Sciatic nerve (tissue), 2 donors: ENCODE measurements at regions not wholly inside any gene's neighbourhood (a gene's known extent, or its start where the extent isn't known, plus 50 kb on each side); places are given as distances from the start of the nearest gene placed in this dataset.

Source experiments
- ATAC-seq: fragments of 200-7000 bp; cut with Tn5 transposase; one replicate; pipeline ENCODE4 v1.9.1; 2020; ENCODE audit warnings: mild to moderate bottlenecking, moderate library complexity
- DNase-seq: peaks from one replicate; pipeline ENCODE4 v3.0.0-alpha.2; 2020; ENCODE audit warnings: low spot score
- intact Hi-C: fragments of 100-400 bp; cut with DNase I; formaldehyde crosslinking; loops from one replicate; pipeline ENCODE4 v1.14.2; 2022
- donor health status: DM: no; HTN: no; CAD: no.
- donor health status: DM: no; HTN: no; CAD: no.

DNA sequence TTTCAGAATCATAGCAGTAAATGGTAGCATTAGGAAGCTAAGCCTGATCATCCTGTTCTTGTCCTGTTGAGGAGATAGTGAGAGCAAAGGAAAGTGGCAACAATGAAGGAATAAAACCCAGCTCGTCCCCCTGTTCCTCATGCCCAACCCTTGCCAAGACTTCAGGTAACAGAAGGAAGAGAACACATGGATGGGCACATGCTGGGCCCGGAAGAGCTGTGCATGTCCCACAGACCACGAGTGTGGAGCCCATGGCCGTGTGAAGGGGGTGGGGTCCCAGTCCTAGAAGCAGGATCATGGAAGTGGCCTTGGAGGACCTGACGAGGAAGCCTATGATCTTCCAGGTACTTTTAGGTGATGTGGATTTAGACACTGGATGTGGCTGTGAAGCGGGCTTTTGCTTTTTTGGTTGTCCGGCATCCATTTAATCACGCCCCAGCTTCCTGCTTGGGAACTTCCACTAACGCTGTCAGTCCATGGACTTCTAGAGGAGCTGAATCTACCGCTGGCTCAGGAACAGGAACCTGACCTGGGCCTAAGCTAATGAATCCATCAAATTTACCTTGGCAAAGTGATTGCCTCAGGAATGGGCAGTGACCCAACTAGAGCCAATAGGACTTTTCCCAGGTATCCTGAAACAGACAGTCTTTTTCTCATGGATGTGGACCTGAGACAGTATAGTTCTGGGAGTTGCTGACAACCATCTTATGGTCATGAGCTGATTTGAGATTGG is 79.3 kb upstream of the ARMC2 start:
- intact Hi-C loops: loop anchor here (2.0 kb wide), 1 partner anchor 76 kb away; no protein-coding TSS in a partner anchor
- ATAC-seq (no peak), DNase-seq (no peak)

DNA sequence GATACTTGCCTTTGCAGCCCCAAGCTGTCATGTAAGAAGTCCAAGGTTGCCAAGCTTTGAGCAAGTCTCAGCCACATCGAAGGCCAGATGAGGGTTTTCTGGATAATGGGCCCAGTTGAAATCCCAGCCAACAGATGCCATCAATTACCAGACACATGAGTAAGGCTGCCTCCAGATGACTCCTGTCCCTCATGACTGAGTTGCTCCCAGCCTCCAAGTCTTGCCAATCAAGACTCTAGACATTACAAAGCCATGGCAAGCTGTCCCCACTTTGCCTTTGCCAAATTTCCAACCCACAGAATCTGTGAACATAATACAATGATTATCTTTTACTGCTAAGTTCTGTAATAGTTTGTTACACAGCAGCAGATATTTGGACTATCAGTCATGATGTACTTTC is 76.8 kb upstream of the ARMC2 start:
- intact Hi-C loops: no loop called here
- DNase-seq: no peak
- ATAC-seq: no peak

DNA sequence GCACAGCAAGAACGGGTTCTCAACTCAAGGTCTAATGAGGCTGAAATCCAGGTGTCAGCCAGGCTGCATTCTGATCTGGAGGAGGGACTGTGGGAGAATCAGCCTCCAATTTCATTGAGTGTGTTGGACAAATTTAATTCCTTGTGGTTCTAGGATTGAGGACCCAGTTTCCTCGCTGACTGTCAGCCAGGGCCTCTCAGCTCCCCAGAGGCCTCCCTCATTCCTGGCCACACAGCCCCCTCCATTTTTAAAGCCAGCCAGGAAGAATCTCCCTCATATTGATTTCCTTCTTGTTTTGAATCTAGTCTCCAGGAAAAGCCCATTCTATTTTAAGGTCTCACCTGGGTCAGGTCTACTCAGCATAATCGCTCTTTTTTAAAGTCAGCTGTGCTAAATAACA is 73.7 kb upstream of the ARMC2 start:
- intact Hi-C loops: no loop called here
- DNase-seq: no peak
- no peak for ATAC-seq

DNA sequence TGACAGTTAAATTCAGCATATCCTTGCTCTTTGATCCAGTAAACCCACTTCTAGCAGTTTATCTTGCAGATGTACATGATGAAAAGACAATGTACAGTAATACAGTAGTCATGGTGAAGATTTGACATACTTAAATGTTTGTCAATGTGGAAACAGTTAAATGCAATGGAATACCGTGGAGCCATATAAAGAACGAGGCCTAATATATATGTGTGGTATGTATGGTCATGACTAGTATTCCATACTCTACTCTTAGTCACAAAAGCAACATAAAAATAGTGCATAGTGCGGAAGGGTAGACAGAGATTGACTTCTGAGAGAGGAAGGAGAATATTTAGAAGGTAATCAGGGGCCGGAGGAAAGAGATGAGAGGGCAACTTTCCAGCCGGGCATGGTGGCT is 70.7 kb upstream of the ARMC2 start:
- DNase-seq (no peak), ATAC-seq (no peak)
- intact Hi-C loops: no loop called here

DNA sequence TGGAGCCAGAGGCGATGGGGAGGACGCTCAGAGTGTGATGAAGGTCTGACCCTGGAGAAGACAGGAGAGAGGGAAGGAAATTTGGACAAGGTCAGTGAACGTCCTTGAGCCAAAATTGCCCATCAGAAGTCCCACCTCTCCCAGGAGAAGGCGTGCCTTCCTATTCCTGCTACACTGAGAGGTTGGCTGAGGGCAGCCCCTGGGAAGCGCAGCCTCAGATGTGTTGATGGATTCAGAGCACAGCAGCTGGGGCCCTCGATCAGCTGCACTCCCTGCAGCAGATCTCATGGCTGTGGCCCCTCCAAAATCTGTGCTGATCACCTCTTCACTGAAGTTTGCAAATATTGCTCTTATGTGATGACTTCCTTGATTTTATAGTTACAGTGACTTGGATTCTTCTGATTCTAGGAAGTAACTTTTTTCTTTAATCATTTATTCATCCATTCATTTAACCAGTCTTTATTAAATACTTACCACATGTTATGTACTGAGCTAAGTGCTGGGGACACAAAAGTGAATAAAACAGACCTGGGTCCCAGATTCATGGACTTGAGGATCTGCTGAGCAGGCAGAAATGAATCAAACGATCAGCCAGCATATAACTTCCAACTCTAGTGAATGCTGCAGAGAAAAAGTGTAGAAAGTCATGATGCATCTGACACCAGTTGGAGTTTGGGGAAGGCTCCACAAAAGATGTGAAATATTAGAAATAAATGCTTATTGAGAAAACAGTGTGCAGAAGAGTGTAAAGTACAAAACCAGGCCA is 69.6 kb upstream of the ARMC2 start:
- intact Hi-C loops: no loop called here
- ATAC-seq (no peak), DNase-seq (no peak)

DNA sequence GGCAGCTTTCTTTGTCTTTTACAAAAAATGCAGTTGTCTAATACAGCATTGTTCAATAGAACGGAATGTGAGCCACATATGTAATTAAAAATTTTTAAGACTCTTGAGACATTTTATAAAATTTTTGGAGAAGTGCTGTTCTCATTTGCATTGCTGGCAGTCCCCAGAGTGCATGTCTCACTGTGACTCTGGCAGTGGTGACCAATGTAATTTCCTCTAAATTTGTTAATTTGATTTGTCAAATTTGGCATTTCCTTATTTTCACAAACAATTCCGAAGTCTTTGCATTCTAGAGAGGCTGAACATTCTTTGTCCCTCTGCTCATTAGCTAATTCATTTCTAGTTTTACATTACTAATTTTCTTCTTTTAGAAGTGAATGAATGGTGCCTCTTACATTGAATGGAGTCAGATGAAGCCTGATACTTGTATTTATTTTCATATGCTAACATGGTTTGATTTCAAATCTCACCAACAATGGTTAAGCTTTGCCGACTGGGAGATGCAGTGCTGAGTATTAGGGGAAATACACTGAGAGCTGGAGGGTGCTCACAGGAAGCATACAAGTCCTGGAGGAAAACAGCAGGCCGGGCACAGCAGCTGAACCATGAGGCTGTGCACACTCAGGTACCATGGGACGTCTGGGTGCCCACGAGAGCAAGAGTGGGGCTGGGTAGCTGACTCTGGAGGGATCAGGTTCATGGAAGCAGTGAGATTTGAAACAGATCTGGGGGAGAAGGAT is 68.5 kb upstream of the ARMC2 start:
- ATAC-seq: no peak
- intact Hi-C loops: loop anchor here (5.0 kb wide), 1 partner anchor 227 kb away; no protein-coding TSS in a partner anchor
- DNase-seq: no peak

DNA sequence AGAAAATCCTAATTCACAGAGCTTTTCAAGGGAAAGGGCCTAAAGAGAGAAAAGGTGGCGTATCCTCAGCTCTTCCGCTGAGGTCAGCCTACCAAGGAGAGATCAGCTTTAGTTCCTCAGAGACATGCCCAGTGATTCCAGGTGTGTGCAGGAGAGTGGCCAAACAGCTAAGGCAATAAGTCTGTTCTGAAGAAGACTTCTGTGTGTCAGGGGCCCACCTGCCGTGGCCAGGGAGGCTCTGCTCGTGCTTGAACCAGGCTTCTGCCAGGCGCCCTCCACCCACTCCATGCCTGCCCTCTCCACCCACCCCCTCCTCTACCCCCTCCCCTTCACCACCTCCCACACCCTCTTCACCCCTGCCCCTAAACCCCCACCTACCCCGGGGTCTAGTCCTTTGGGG is 67.4 kb upstream of the ARMC2 start:
- no peak for DNase-seq
- intact Hi-C loops: loop anchor here (5.0 kb wide), 1 partner anchor 228 kb away; no protein-coding TSS in a partner anchor
- ATAC-seq: peak; percentile 4

DNA sequence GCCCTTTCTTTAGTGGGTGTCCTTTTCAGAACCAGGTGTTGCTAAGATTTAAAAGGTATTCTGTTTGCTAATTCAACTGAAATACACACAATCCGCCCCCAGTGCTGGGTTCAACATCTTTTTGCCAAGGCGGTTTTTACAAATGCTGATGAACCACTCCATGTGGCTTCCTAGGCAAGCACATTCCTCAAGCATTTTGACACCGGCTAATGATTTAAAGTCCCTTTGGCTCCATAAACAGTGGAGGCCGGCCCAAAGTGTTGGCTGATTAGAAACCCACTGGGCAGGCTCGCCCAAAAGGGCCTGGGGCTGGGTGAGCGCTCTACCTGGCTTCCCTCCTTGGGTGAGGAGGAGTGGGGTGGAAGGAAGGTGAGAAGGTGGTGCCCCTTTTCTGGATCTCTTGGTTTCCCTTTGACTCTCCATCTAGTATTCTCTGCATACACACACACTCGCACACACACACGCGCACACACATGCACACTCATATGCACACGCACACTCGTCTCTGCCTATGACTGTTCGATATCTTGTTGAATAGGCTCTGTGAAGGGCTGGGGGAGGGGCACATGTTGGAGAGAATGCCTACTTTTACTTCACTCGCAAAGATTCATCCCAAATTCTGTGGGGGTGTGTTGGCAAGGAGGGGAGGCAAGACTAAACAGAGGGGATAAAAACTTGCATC is 66.7 kb upstream of the ARMC2 start:
- peak; percentile 62 for ATAC-seq
- no peak for DNase-seq
- intact Hi-C loops: loop anchor here (5.0 kb wide), 1 partner anchor 229 kb away; no protein-coding TSS in a partner anchor

DNA sequence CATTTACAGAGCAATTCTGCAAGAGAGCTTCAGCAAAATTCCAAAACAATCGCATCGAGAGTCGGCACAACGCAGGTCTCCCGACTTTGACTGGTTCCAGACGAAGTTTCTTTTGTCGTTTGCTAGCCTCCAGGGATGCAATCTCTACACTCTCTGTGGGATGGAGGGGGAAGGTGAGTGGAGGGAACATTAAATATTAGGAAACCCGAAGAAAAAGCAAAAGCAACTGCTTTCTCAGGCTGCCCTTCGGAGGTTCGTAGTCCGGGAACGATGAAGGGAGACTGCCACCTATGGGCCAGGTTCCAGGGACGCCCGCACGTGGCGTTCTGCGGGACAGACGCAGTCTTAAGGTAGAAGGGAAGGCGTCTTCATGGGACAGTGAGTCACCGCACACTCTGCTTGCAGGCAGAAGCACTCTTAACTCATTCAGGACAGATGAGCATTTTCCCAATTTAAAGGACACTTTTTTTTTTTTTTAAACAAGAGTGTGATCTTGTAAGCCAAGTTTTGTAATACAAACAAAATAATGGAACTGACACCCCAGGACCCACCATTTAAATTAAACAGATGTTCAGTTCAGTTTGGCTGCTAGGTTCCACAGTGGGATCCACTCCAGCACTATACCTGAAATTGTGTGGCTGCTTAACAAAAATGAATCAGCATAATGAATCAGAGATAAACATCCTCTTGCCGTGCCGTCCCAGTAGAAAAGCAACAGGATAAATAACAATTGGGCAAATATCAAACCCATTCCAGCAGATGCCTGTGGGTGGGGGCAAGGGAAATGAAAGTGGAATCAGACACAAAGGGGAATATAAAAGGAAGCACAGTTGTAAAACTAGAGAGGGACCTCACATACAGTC is 65.8 kb upstream of the ARMC2 start:
- intact Hi-C loops: loop anchor here (5.0 kb wide), 1 partner anchor 230 kb away; no protein-coding TSS in a partner anchor
- ATAC-seq (peak; percentile 94), DNase-seq (peak; percentile 91)

DNA sequence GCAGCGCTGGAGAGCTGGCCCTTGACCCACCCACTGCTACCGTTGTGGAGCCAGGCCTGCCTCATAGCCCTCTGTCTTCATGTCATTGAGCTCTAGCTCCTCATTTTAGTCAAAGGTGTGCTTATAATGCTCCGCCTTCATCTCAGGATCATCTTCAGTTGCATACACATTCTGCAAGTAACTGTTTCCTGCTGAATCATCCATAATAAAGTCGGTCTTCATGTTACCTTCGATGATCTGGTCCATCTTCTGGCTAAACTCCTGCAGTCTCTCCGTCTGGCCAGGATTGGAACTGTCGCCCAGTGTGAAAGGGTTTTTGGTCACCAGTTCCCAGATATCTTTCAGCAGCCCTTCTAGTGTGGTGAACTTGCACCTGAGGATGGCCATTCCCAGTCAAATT is 62.6 kb upstream of the ARMC2 start:
- intact Hi-C loops: no loop called here
- ATAC-seq (no peak), DNase-seq (no peak)

DNA sequence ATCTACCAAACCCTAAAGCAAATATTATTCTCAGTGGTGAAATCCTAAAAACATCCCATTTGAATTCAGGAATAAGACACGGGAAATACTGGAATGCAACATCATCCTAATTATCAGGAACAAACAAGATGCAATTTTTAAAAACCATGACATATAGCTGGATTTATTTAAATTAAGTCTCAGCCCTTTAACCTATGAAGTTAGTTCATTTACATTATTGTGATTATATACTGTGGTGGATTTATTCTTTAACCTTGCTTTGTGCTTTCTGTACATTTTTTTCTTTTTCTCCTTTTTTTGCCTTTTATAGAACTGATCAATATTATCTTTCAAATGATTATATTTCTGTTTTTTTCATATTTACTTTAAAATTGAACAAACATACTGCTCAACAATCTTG is 59.8 kb upstream of the ARMC2 start:
- DNase-seq: no peak
- intact Hi-C loops: no loop called here
- ATAC-seq: no peak

DNA sequence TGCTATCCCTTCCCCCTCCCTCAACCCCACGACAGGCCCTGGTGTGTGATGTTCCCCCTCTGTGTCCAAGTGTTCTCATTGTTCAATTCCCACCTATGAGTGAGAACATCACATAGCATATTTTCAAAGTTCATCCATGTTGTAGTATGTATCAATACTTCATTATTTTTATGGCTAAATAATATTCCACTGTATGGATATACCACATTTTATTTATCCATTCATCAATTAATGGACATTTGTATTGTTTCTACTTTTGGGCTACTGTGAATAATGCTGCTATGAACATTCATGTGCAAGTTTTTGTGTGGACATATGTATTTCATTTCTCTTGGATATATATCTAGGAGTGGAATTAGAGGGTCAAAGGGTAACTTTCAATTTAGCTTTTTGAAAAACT is 58.7 kb upstream of the ARMC2 start:
- intact Hi-C loops: no loop called here
- no peak for DNase-seq
- ATAC-seq: no peak

DNA sequence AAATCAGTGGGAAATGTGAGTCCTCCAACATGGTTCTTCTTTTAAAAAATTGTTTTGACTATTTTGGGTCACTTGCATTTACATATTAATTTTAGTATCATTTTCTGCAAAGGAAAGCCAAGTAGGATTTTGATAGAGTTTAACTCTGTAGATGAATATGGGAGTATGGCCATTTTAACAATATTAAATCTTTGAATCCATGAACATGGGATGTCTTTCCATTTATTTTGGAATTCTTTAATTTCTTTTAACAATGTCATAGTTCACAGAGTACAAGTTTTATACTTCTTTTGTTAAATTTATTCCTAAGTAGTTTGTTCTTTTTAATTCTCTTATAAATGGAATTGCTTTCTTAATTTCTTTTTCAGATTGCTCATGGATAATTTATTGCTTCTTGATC is 56.5 kb upstream of the ARMC2 start:
- ATAC-seq (no peak), DNase-seq (no peak)
- intact Hi-C loops: no loop called here

DNA sequence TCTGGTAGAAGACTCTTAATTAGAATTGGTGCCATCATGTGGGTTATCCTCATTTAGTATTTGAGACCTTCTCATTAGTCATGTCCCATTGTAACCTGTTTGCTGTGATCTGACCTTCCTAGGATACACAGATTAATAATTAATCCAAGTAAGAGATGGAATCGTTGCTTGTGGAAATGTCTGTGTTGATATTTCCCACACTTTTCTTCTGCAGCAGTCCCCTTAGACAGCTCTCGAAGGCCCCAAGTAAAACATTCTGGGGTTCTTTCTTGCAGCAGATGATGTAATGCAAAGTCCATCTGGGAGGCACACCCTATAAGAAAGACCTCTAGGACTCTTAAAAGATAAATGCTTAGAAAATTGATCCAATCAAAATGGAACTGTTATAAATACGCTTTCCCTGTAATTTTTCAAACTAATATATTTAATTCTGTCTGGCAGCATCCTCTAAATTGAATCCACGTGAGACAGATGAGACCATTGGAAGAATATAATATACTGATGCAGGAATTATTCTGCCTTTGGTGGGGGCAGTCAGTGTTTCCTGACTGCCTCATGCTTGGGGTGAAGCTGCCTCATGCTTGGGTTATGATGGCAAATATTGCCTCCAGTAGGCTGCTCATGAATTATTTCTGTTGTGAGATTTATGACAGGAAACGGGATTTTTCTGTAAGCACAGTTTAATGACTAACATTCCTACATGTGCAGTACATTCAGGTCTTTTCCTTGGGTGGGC is 54.5 kb upstream of the ARMC2 start:
- ATAC-seq: no peak
- DNase-seq: no peak
- intact Hi-C loops: no loop called here

DNA sequence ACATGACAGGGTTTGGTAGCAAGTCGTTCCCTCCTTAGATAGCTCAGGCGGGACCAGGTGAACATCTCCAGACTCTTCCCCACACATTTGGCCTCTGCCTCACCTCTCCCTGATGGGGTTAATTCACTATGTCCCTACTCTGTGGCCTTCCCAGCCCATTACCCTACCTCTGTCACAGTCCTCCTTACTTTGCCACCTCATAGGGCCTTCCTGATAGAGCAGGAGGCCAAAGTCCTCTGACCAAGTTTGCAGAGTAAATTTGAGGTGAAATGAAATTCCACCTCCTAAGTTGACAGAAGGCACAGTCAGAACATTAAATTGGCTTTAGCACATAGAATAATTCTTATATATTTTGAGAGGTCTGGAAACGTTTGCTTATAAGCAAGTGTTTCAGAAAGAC is 53.1 kb upstream of the ARMC2 start:
- intact Hi-C loops: no loop called here
- ATAC-seq (no peak), DNase-seq (no peak)

DNA sequence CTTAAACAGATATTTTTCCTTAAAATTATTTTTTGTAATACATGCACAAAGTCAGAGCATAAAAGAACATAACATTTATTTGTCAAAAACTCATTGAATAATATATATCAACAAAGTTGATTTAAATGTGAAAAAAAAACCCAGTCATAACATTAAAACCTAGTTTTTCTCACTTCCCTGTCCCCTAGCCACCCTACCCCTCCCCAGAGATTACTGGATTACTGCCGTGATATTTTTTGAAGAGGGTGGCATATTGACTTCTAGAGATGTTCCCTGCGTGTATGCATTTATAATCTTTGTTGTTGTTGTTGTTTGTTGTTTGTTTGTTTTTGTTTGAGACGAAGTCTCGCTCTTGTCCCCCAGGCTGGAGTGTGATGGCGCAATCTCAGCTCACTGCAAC is 52.4 kb upstream of the ARMC2 start:
- intact Hi-C loops: no loop called here
- DNase-seq (no peak), ATAC-seq (no peak)

DNA sequence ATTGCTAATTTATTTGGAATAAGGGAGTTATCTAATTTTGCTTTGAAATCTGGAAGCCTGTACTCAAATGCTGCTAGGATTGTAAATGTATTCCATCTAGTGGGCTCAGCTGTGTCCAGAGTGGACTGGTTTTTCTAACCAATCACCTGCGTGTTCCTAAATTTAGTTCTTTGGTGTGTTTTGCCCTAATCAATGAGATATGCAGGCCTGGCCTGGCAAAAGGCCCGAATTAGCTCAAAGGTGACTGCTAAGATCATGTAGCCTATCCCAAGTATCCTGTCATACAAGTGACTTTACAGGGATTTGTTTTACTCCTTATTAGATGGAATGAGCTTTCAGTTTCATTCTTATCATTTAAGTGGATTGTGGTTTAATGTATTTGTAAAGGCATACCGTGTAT is 51.3 kb upstream of the ARMC2 start:
- no peak for ATAC-seq
- DNase-seq: no peak
- intact Hi-C loops: no loop called here
